ENCODE measurements at regions not wholly inside any gene's neighbourhood (a gene's known extent, or its start where the extent isn't known, plus 50 kb on each side); places are given as distances from the start of the nearest gene placed in this dataset.

DNA sequence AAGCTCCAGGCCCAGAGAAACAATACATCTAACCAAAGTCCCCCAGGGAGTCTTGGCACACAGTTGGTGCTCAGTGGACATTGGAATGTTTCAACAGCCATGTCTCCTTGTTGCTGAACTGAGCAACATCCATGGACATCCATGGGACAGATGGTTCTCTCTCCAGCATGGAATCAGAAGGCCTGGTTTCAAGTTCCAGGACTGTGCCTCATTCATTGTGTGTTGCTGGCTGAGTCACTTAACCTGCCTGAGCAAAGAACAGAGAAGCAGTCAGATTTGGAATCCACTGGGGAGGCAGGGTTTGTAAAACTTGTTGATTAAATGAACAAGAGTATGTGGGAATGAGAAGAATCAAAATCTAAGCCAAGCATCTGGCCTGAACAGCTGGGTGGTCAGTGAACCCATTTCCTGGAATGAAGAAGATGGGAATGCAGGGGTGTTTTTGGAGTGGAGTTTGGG lies 147.9 kb downstream of the CHIC2 start:
- Histone ChIP-seq H2AFZ (no peak overlapping the region), H4K20me1 (replicated peaks; ENCODE audit: insufficient read depth) (no peaks in the 10 kb centered on the region), H3K4me2 (no peak overlapping the region), H3K79me2 (replicated peaks; ENCODE audit: insufficient read depth) (no peaks in the 10 kb centered on the region), H3K4me3 (no peak overlapping the region), H3K9me2 (ENCODE audit: insufficient read depth) (no peaks in the 10 kb centered on the region), H3K27ac (ENCODE audit: low read depth) (no peak overlapping the region), H3K27me3 (ENCODE audit: insufficient read depth) (no peaks in the 10 kb centered on the region), H3K36me3 (ENCODE audit: insufficient read depth) (no peaks in the 10 kb centered on the region), H3F3A (replicated peaks; ENCODE audit: low read depth) (no peaks in the 10 kb centered on the region), H3K4me1 (ENCODE audit: insufficient read depth) (no peaks in the 10 kb centered on the region)
- Mint-ChIP-seq H3K27me3 (ENCODE audit: insufficient read depth, low read depth, poor library complexity) (no peaks in the 10 kb centered on the region), H3K36me3 (ENCODE audit: low read depth) (no peaks in the 10 kb centered on the region), H3K9me3 (peaks cover 3% of the 10 kb centered on the region), H3K4me1 (peaks cover 9% of the 10 kb centered on the region; the same call in 2 of the 3 replicates), H3K27ac (no peak overlapping the region), H3K4me3 (no peak overlapping the region)
- ATAC-seq (no peak), DNase-seq (ENCODE audit: low spot score) (no peak)
- TF ChIP-seq CREB1 (CRISPR knock-in tag; IDR thresholded peaks at IDR 0.05; ENCODE audit: low read depth) (no peak), EZH2phosphoT487 (IDR thresholded peaks at IDR 0.05; ENCODE audit: unreplicated experiment) (no peak), STAT1 (IDR thresholded peaks at IDR 0.05; ENCODE audit: unreplicated experiment) (no peak), POLR2AphosphoS5 (IDR thresholded peaks at IDR 0.05; ENCODE audit: low read depth) (no peak), ZNF331 (CRISPR knock-in tag; IDR thresholded peaks at IDR 0.05; ENCODE audit: low read depth) (no peak)
- TF ChIP-seq, protein P1, sequence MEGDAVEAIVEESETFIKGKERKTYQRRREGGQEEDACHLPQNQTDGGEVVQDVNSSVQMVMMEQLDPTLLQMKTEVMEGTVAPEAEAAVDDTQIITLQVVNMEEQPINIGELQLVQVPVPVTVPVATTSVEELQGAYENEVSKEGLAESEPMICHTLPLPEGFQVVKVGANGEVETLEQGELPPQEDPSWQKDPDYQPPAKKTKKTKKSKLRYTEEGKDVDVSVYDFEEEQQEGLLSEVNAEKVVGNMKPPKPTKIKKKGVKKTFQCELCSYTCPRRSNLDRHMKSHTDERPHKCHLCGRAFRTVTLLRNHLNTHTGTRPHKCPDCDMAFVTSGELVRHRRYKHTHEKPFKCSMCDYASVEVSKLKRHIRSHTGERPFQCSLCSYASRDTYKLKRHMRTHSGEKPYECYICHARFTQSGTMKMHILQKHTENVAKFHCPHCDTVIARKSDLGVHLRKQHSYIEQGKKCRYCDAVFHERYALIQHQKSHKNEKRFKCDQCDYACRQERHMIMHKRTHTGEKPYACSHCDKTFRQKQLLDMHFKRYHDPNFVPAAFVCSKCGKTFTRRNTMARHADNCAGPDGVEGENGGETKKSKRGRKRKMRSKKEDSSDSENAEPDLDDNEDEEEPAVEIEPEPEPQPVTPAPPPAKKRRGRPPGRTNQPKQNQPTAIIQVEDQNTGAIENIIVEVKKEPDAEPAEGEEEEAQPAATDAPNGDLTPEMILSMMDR (conservative IDR thresholded peaks at IDR 0.05; ENCODE audit: low read depth in 2 of 2), result no peak

DNA sequence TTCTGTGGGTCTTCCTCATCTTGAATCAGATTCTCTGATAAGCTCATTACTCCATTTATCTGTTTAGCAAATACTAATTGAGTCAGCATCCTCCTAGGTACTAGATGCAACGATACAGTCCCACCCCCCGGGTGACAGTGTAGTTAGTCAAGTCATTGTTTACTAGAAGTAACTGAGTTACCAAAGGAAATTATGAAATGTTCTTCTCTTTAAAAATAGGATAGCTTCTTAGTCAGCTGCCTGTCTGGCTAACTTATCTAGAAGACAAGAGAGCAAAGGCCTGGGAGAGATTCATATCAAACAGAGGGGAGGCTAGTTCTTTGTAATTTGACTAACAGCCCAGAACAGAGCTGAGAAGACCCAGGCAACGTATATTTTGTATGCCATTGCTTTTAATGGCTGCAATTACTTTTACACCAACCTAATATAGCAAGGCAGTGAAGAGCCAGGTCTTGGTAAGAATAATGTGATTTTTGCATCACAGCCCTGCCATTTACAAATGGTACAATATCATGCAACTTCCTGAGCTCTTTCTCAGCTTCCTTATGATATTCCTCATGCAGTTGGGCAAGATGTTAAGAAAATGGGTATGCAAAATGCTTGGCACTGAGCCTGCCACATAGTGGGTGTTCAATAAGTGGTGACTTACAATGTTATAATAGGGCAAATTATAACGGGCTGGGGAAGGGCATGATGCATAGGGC lies 149.9 kb downstream of the CHIC2 start:
- Histone ChIP-seq H3K9me2 (ENCODE audit: insufficient read depth) (no peaks in the 10 kb centered on the region), H3F3A (replicated peaks; ENCODE audit: low read depth) (no peaks in the 10 kb centered on the region), H3K36me3 (ENCODE audit: insufficient read depth) (no peaks in the 10 kb centered on the region), H3K79me2 (replicated peaks; ENCODE audit: insufficient read depth) (no peaks in the 10 kb centered on the region), H4K20me1 (replicated peaks; ENCODE audit: insufficient read depth) (no peaks in the 10 kb centered on the region), H3K4me3 (no peak overlapping the region), H3K27me3 (ENCODE audit: insufficient read depth) (no peaks in the 10 kb centered on the region), H3K4me1 (ENCODE audit: insufficient read depth) (no peaks in the 10 kb centered on the region), H3K27ac (ENCODE audit: low read depth) (no peak overlapping the region), H3K4me2 (no peak overlapping the region), H2AFZ (no peak overlapping the region)
- no peak overlapping the region for H3K4me3 Mint-ChIP-seq
- H3K36me3 Mint-ChIP-seq (ENCODE audit: low read depth), result no peaks in the 10 kb centered on the region
- no peak for DNase-seq (ENCODE audit: low spot score)
- no peaks in the 10 kb centered on the region for H3K27me3 Mint-ChIP-seq (ENCODE audit: insufficient read depth, low read depth, poor library complexity)
- ATAC-seq, result no peak
- H3K27ac Mint-ChIP-seq, result no peak overlapping the region
- peaks cover 3% of the 10 kb centered on the region; the same call in 2 of the 3 replicates for H3K9me3 Mint-ChIP-seq
- H3K4me1 Mint-ChIP-seq, result peaks cover under 1% of the 10 kb centered on the region; the same call in 2 of the 3 replicates
- no peak for TF ChIP-seq STAT1 (IDR thresholded peaks at IDR 0.05; ENCODE audit: unreplicated experiment)
- no peak for TF ChIP-seq POLR2AphosphoS5 (IDR thresholded peaks at IDR 0.05; ENCODE audit: low read depth)
- no peak for TF ChIP-seq EZH2 (IDR thresholded peaks at IDR 0.05; ENCODE audit: low read depth, unreplicated experiment)
- TF ChIP-seq, protein P2, sequence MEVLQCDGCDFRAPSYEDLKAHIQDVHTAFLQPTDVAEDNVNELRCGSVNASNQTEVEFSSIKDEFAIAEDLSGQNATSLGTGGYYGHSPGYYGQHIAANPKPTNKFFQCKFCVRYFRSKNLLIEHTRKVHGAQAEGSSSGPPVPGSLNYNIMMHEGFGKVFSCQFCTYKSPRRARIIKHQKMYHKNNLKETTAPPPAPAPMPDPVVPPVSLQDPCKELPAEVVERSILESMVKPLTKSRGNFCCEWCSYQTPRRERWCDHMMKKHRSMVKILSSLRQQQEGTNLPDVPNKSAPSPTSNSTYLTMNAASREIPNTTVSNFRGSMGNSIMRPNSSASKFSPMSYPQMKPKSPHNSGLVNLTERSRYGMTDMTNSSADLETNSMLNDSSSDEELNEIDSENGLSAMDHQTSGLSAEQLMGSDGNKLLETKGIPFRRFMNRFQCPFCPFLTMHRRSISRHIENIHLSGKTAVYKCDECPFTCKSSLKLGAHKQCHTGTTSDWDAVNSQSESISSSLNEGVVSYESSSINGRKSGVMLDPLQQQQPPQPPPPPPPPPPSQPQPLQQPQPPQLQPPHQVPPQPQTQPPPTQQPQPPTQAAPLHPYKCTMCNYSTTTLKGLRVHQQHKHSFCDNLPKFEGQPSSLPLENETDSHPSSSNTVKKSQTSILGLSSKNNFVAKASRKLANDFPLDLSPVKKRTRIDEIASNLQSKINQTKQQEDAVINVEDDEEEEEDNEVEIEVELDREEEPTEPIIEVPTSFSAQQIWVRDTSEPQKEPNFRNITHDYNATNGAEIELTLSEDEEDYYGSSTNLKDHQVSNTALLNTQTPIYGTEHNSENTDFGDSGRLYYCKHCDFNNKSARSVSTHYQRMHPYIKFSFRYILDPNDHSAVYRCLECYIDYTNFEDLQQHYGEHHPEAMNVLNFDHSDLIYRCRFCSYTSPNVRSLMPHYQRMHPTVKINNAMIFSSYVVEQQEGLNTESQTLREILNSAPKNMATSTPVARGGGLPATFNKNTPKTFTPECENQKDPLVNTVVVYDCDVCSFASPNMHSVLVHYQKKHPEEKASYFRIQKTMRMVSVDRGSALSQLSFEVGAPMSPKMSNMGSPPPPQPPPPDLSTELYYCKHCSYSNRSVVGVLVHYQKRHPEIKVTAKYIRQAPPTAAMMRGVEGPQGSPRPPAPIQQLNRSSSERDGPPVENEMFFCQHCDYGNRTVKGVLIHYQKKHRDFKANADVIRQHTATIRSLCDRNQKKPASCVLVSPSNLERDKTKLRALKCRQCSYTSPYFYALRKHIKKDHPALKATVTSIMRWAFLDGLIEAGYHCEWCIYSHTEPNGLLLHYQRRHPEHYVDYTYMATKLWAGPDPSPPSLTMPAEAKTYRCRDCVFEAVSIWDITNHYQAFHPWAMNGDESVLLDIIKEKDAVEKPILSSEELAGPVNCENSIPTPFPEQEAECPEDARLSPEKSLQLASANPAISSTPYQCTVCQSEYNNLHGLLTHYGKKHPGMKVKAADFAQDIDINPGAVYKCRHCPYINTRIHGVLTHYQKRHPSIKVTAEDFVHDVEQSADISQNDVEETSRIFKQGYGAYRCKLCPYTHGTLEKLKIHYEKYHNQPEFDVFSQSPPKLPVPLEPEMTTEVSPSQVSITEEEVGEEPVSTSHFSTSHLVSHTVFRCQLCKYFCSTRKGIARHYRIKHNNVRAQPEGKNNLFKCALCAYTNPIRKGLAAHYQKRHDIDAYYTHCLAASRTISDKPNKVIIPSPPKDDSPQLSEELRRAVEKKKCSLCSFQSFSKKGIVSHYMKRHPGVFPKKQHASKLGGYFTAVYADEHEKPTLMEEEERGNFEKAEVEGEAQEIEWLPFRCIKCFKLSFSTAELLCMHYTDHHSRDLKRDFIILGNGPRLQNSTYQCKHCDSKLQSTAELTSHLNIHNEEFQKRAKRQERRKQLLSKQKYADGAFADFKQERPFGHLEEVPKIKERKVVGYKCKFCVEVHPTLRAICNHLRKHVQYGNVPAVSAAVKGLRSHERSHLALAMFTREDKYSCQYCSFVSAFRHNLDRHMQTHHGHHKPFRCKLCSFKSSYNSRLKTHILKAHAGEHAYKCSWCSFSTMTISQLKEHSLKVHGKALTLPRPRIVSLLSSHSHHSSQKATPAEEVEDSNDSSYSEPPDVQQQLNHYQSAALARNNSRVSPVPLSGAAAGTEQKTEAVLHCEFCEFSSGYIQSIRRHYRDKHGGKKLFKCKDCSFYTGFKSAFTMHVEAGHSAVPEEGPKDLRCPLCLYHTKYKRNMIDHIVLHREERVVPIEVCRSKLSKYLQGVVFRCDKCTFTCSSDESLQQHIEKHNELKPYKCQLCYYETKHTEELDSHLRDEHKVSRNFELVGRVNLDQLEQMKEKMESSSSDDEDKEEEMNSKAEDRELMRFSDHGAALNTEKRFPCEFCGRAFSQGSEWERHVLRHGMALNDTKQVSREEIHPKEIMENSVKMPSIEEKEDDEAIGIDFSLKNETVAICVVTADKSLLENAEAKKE (CRISPR knock-in tag; IDR thresholded peaks at IDR 0.05), result no peak
- TF ChIP-seq NANOG (IDR thresholded peaks at IDR 0.05; ENCODE audit: borderline replicate concordance), result no peak
- no peak for TF ChIP-seq ZNF114 (CRISPR knock-in tag; IDR thresholded peaks at IDR 0.05)
- TF ChIP-seq ZNF331 (CRISPR knock-in tag; IDR thresholded peaks at IDR 0.05; ENCODE audit: low read depth), result no peak
- TF ChIP-seq JUNB (IDR thresholded peaks at IDR 0.05; ENCODE audit: unreplicated experiment), result no peak
- TF ChIP-seq, protein P1 (conservative IDR thresholded peaks at IDR 0.05; ENCODE audit: low read depth in 2 of 2), result no peak
- no peak for TF ChIP-seq EZH2phosphoT487 (IDR thresholded peaks at IDR 0.05; ENCODE audit: unreplicated experiment)

Measured in GM23338 (cell line).